ENCODE measurements at regions not wholly inside any gene's neighbourhood (a gene's known extent, or its start where the extent isn't known, plus 50 kb on each side); places are given as distances from the start of the nearest gene placed in this dataset.

DNA sequence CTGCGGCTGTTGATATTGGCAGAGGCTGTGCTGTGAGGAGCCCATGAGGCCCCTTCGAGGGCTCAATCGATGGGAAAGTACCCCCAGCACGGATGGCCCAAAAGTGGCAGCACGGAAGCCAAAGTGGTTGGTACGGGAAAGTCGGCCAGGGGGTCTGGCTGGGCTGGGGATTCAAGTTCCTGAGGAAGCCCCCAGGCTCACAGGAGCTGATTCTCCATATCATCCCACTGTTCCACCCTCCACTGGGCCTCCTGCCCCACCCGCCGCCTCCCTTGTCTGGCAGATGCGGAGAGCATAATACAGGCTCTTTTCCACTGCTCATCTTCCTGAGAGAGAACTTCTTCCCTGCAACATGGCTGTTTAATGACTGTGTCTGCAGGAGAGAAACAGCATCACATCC is 217.8 kb upstream of the CST7 start:
- TF ChIP-seq PAX5 (IDR thresholded peaks at IDR 0.05; ENCODE audit: insufficient read depth, low read length, severe bottlenecking) = no peak
- TF ChIP-seq POLR2A (IDR thresholded peaks at IDR 0.05; ENCODE audit: low read depth, low read length) = no peak
- TF ChIP-seq POLR2AphosphoS5 (IDR thresholded peaks at IDR 0.05; ENCODE audit: low read depth, low read length) = no peak

Data from GM12891 (cell line).